Loucy (cell line): ENCODE measurements at regions not wholly inside any gene's neighbourhood (a gene's known extent, or its start where the extent isn't known, plus 50 kb on each side); places are given as distances from the start of the nearest gene placed in this dataset.

Experiments
- CTCF ChIP-seq: fragments of 200-600 bp; sonication (generic); conservative IDR thresholded peaks from 2 replicates; pipeline ENCODE4 v1.5.1; 2014; ENCODE audit warnings: mild to moderate bottlenecking, antibody characterized with exemption, low read length
- EZH2phosphoT487 ChIP-seq: fragments of 200-600 bp; IDR thresholded peaks from 2 replicates; pipeline ENCODE4 v1.6.1; 2018; ENCODE audit warnings: antibody characterized with exemption, mild to moderate bottlenecking, moderate library complexity, borderline replicate concordance

GRCh38 chr12:90827567-90827966, 127.4 kb downstream of the CCER1 start:
- no peak for TF ChIP-seq CTCF
- TF ChIP-seq EZH2phosphoT487, result no peak
